GM19467 (cell line): ENCODE measurements at regions not wholly inside any gene's neighbourhood (a gene's known extent, or its start where the extent isn't known, plus 50 kb on each side); places are given as distances from the start of the nearest gene placed in this dataset.
"Not testable (repeated sequence)": the region's sequence is repeated elsewhere in the genome, so short reads cannot be mapped to it uniquely, and the experiment has no call there.

Source experiments
- ATAC-seq: cut with Tn5 transposase; IDR thresholded peaks from one replicate; pipeline ENCODE4 v1.9.1; 2021; ENCODE audit warnings: mild to moderate bottlenecking, moderate library complexity; ENCODE audit not compliant: unreplicated experiment

- ATAC-seq: no peak
Observed at GRCh38 chrX:63470506-63470905, 119.4 kb upstream of the SPIN4 start.

DNA sequence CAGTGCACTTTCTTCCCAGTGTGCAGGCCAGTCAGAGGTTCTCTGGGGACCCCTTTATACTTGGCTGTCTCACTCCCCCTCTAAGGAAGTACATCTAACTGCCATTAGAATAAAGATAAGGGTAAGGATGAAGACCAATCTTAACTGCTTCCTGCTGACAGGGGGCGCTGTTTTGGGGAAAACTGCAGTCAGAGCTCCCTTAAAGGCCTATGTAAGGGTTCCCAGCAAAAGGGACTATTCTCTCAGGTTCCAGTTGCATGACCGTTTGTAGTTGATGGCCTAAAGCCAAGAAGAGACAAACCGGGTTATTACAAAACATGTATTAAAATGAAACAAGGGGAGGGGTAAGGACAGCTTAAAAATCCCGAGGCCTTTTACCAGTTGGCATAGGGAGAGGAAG lies 115.6 kb upstream of the SPIN4 start:
- no peak for ATAC-seq

GRCh38 chrX:63458981-63459380 lies 107.8 kb upstream of the SPIN4 start:
- ATAC-seq: no peak

GRCh38 chrX:63453571-63453970 lies 102.4 kb upstream of the SPIN4 start:
- ATAC-seq: no peak

GRCh38 chrX:63441717-63442116 lies 90.6 kb upstream of the SPIN4 start:
- no peak for ATAC-seq

DNA sequence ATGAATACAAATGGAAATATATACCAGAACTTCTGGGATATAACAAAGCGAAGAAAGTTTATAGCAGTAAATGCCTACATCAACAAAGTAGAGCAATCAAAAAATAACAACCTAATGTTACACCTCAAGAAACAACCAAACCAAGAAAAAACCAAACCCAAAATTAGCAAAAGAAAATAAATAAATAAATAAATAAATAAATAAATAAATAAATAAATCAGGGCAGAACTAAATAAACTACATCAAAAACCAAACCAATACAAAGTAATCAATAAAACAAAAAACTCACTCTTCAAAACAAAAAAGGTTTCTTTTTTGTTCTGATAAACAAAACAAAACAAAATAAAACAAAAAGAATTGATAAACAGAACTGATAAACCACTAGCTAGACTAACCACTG lies 88.4 kb upstream of the SPIN4 start:
- no peak for ATAC-seq

GRCh38 chrX:63436865-63437264 lies 85.7 kb upstream of the SPIN4 start:
- no peak for ATAC-seq

DNA sequence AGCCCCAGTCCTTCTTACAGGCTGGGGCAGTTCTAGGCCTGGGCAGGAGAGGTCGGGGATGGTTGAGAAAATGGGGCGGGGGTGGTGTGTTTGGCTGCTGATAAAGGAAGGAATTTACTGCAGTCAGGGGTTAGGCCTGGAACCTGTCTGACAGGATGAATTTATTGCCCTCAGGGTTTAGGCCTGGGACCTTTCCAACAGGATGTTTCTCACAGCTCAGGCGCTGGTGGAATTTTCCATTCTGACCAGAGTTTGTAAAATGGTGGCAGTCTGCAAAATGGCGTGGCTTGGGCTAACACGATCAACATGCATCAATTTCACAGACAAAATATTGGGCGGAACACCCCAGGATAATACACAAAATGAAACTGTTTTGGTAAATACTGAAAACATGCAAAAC lies 83.5 kb upstream of the SPIN4 start:
- ATAC-seq: no peak

GRCh38 chrX:63434206-63434605 lies 83.1 kb upstream of the SPIN4 start:
- no peak for ATAC-seq

GRCh38 chrX:63430026-63430425 lies 78.9 kb upstream of the SPIN4 start:
- no peak for ATAC-seq

- ATAC-seq: no peak
Observed at GRCh38 chrX:63428348-63428747, 77.2 kb upstream of the SPIN4 start.

DNA sequence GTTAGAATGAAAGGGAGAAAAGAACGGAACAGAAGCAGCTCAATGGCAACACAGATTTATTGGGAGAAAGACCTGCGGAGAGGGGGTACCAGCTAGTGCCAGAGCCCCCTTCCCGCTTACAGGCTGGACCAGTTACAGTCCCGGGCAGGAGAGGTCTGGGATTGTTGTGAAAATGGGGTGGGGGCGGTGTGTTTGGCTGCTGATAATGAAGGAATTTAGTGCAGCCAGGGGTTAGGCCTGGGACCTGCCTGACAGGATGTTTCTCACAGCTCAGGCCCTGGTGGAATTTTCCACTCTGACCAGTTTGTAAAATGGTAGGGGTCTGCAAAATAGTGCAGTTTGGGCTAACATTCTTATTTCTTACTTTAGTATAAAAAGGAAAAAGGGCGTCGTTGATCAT lies 75.4 kb upstream of the SPIN4 start:
- no peak for ATAC-seq

DNA sequence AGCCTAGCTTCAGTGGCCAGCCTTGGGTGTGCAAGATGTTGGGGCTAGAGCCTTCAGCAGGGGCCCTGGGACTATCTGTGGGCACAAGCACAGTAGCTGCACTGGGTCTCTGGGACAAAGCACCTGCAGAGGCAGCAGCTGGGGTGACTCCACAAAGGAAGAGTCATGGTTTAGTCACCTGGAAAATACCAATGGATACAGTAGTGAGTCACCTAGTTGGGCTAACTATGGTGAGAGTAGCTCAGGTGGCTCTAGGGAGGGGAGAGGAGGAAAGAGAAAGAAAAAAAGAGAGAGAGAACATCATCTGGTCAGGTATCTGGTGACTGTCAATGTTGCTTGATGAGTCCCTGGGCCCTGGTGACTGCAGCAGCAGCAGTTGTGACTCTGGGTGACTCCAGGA lies 72.9 kb upstream of the SPIN4 start:
- no peak for ATAC-seq

DNA sequence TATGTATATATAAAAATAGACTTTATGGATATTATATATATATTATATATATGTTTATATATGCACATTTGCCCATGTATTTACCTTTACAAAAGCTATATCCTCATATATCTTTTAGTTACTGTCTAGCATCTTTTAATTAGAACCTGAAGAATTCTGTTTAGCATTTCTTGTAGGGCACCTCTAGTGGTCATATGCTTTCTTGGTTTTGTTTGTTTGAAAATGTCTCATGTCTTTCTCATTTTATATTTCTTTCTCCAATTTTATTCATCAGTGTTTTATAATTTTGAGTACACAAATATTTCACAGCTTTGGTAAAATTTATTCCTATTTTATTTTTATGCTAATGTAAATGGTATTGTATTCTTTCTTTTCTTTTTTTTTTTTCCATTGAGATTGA lies 70.3 kb upstream of the SPIN4 start:
- no peak for ATAC-seq

- no peak for ATAC-seq
Observed at GRCh38 chrX:63418211-63418610, 67.1 kb upstream of the SPIN4 start.

DNA sequence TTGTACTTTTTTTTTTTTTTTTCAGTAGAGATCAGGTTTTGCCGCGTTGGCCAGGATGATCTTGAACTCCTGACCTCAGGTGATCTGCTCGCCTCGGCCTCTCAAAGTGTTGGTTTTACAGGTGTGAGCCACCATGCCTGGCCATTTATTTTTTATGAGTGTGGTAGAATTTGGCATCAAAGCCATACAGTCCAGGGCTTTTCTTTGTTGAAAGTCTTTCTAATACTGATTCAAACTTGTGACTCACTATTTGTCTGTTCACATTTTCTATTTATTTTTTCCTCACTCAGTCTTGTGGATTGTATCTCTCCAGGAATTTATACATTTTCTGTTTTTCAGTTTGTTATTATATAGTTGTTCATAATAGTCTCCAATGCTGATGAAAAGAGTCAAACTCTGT lies 66.5 kb upstream of the SPIN4 start:
- ATAC-seq: no peak

GRCh38 chrX:63409934-63410333 lies 58.8 kb upstream of the SPIN4 start:
- not testable (repeated sequence) for ATAC-seq

DNA sequence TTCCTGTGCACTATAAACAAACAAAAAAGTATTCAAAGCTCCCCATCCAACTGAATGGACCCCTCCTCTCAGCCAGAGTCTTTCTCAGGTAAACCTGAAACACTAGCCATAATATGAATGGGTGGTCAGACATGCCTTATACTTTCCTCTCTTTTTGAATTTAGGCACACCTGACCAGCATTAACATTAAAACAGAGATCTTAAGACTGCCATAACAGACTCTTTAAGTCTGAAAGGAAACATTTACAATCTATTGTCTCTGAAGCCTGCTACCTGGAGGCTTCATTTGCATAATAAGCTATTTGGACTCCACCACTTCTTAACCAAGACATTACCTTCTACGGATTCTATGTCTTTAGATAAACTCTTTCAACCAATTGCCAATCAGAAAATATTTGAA lies 56.9 kb upstream of the SPIN4 start:
- ATAC-seq: no peak

DNA sequence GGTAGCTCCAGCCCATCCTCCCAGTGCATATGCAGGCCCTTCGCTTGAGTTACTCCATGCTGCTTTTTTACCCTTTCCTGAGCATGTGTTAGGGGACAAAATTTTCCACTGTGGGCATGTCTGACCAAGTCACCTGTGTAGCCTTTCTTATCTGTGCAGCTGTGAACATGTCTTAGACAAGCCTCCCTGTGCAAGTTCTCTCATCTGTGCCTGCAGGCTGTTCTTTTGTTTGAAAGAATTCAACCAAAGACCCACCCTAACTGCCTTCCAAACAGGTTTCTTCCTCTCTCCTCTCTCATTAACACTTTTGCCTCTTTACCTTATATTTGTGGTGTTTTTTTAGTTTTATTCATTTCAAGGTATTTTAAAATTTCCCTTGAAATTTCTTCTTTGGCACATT lies 53.2 kb upstream of the SPIN4 start:
- no peak for ATAC-seq

GRCh38 chrX:63402106-63402505 lies 51.0 kb upstream of the SPIN4 start:
- no peak for ATAC-seq
